ENCODE measurements at regions not wholly inside any gene's neighbourhood (a gene's known extent, or its start where the extent isn't known, plus 50 kb on each side); places are given as distances from the start of the nearest gene placed in this dataset.

GRCh38 chr1:25051504-25051903 lies 121.4 kb upstream of the RUNX3 start:
- TF ChIP-seq POLR2AphosphoS5 (IDR thresholded peaks at IDR 0.05; ENCODE audit: low read depth, low read length) (no peak), CTCF (IDR thresholded peaks at IDR 0.05) (no peak), TCF7L2 (IDR thresholded peaks at IDR 0.05; ENCODE audit: low read depth, low read length) (no peak), SIN3A (IDR thresholded peaks at IDR 0.05; ENCODE audit: borderline replicate concordance, insufficient read depth, low read depth, low read length) (no peak)
- TF ChIP-seq, protein P1, sequence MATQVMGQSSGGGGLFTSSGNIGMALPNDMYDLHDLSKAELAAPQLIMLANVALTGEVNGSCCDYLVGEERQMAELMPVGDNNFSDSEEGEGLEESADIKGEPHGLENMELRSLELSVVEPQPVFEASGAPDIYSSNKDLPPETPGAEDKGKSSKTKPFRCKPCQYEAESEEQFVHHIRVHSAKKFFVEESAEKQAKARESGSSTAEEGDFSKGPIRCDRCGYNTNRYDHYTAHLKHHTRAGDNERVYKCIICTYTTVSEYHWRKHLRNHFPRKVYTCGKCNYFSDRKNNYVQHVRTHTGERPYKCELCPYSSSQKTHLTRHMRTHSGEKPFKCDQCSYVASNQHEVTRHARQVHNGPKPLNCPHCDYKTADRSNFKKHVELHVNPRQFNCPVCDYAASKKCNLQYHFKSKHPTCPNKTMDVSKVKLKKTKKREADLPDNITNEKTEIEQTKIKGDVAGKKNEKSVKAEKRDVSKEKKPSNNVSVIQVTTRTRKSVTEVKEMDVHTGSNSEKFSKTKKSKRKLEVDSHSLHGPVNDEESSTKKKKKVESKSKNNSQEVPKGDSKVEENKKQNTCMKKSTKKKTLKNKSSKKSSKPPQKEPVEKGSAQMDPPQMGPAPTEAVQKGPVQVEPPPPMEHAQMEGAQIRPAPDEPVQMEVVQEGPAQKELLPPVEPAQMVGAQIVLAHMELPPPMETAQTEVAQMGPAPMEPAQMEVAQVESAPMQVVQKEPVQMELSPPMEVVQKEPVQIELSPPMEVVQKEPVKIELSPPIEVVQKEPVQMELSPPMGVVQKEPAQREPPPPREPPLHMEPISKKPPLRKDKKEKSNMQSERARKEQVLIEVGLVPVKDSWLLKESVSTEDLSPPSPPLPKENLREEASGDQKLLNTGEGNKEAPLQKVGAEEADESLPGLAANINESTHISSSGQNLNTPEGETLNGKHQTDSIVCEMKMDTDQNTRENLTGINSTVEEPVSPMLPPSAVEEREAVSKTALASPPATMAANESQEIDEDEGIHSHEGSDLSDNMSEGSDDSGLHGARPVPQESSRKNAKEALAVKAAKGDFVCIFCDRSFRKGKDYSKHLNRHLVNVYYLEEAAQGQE (IDR thresholded peaks at IDR 0.05; ENCODE audit: insufficient read depth in 1 of 2, low read depth in 2 of 2, low read length in 1 of 2) = no peak
